ENCODE measurements at regions not wholly inside any gene's neighbourhood (a gene's known extent, or its start where the extent isn't known, plus 50 kb on each side); places are given as distances from the start of the nearest gene placed in this dataset.

GRCh38 chr11:27193434-27194225, 153.0 kb downstream of the BBOX1 start:
- no peak for DNase-seq (ENCODE audit: low spot score)

- no peak for DNase-seq (ENCODE audit: low spot score)
Observed at GRCh38 chr11:27192184-27192583, 151.6 kb downstream of the BBOX1 start.

GRCh38 chr11:27191639-27192038, 151.0 kb downstream of the BBOX1 start:
- no peak for DNase-seq (ENCODE audit: low spot score)

- no peak for DNase-seq (ENCODE audit: low spot score)
Observed at GRCh38 chr11:27188696-27189095, 148.1 kb downstream of the BBOX1 start.

GRCh38 chr11:27187848-27188621, 147.4 kb downstream of the BBOX1 start:
- DNase-seq (ENCODE audit: low spot score), result no peak

GRCh38 chr11:27187075-27187847, 146.6 kb downstream of the BBOX1 start:
- DNase-seq (ENCODE audit: low spot score), result no peak

GRCh38 chr11:27186580-27186979, 146.0 kb downstream of the BBOX1 start:
- DNase-seq (ENCODE audit: low spot score), result no peak

GRCh38 chr11:27184458-27185312, 144.1 kb downstream of the BBOX1 start:
- DNase-seq (ENCODE audit: low spot score), result no peak

GRCh38 chr11:27183672-27184457, 143.2 kb downstream of the BBOX1 start:
- peak; percentile 11 for DNase-seq (ENCODE audit: low spot score)

GRCh38 chr11:27179334-27179733, 138.7 kb downstream of the BBOX1 start:
- DNase-seq (ENCODE audit: low spot score), result no peak

GRCh38 chr11:27178859-27179258, 138.2 kb downstream of the BBOX1 start:
- DNase-seq (ENCODE audit: low spot score), result no peak

All from CD4-positive, alpha-beta T cell treated with Interleukin-6 at 100 ng/mL for 8 hours (primary cell).